ENCODE measurements at regions not wholly inside any gene's neighbourhood (a gene's known extent, or its start where the extent isn't known, plus 50 kb on each side); places are given as distances from the start of the nearest gene placed in this dataset.

- TF ChIP-seq EZH2 (IDR thresholded peaks at IDR 0.05; ENCODE audit: borderline replicate concordance): no peak
- no peak for TF ChIP-seq CTCF (IDR thresholded peaks at IDR 0.05; ENCODE audit: poor library complexity)
- no peak for TF ChIP-seq EZH2phosphoT487 (IDR thresholded peaks at IDR 0.05; ENCODE audit: low read depth, severe bottlenecking, unreplicated experiment)
- Histone ChIP-seq H3K9me2 (replicated peaks; ENCODE audit: insufficient read depth) (no peaks in the 10 kb centered on the region), H3K36me3 (replicated peaks; ENCODE audit: insufficient read depth, low read depth) (no peaks in the 10 kb centered on the region), H3K79me2 (no peaks in the 10 kb centered on the region), H3K4me3 (no peak overlapping the region), H3K27me3 (no peaks in the 10 kb centered on the region), H3K4me2 (no peak overlapping the region), H3K9me3 (ENCODE audit: low read depth) (no peaks in the 10 kb centered on the region), H2AFZ (no peak overlapping the region), H3K27ac (no peak overlapping the region), H4K20me1 (ENCODE audit: insufficient read depth, poor library complexity, severe bottlenecking) (no peaks in the 10 kb centered on the region), H3K4me1 (ENCODE audit: insufficient read depth) (no peaks in the 10 kb centered on the region)
- DNase-seq (ENCODE audit: low spot score): no peak
Measured at GRCh38 chr6:76553256-76553655, 480.8 kb upstream of the IMPG1 start.

- H3K27me3 ChIP-seq: no peaks in the 10 kb centered on the region
- no peak overlapping the region for H2AFZ ChIP-seq
- no peaks in the 10 kb centered on the region for H3K36me3 ChIP-seq (replicated peaks; ENCODE audit: insufficient read depth, low read depth)
- no peaks in the 10 kb centered on the region for H3K4me1 ChIP-seq (ENCODE audit: insufficient read depth)
- H3K79me2 ChIP-seq: no peaks in the 10 kb centered on the region
- no peak overlapping the region for H3K4me2 ChIP-seq
- H4K20me1 ChIP-seq (ENCODE audit: insufficient read depth, poor library complexity, severe bottlenecking): no peaks in the 10 kb centered on the region
- no peak for TF ChIP-seq CTCF (IDR thresholded peaks at IDR 0.05; ENCODE audit: poor library complexity)
- TF ChIP-seq EZH2 (IDR thresholded peaks at IDR 0.05; ENCODE audit: borderline replicate concordance): no peak
- no peak for TF ChIP-seq EZH2phosphoT487 (IDR thresholded peaks at IDR 0.05; ENCODE audit: low read depth, severe bottlenecking, unreplicated experiment)
- H3K9me2 ChIP-seq (replicated peaks; ENCODE audit: insufficient read depth): no peaks in the 10 kb centered on the region
- H3K27ac ChIP-seq: no peak overlapping the region
- no peaks in the 10 kb centered on the region for H3K9me3 ChIP-seq (ENCODE audit: low read depth)
- DNase-seq (ENCODE audit: low spot score): no peak
- WGBS (ENCODE audit: low lambda C conversion rate, missing lambda C conversion rate): 96% methylated on average over 4 of the region's 4 CpGs
- no peak overlapping the region for H3K4me3 ChIP-seq
Measured at GRCh38 chr6:76552268-76552667, 479.8 kb upstream of the IMPG1 start.

- H3K79me2 ChIP-seq: no peaks in the 10 kb centered on the region
- no peaks in the 10 kb centered on the region for H4K20me1 ChIP-seq (ENCODE audit: insufficient read depth, poor library complexity, severe bottlenecking)
- TF ChIP-seq CTCF (IDR thresholded peaks at IDR 0.05; ENCODE audit: poor library complexity): no peak
- no peak for TF ChIP-seq EZH2phosphoT487 (IDR thresholded peaks at IDR 0.05; ENCODE audit: low read depth, severe bottlenecking, unreplicated experiment)
- no peak for TF ChIP-seq EZH2 (IDR thresholded peaks at IDR 0.05; ENCODE audit: borderline replicate concordance)
- no peak for DNase-seq (ENCODE audit: low spot score)
- no peak overlapping the region for H2AFZ ChIP-seq
- no peaks in the 10 kb centered on the region for H3K9me2 ChIP-seq (replicated peaks; ENCODE audit: insufficient read depth)
- no peaks in the 10 kb centered on the region for H3K9me3 ChIP-seq (ENCODE audit: low read depth)
- H3K4me3 ChIP-seq: no peak overlapping the region
- H3K36me3 ChIP-seq (replicated peaks; ENCODE audit: insufficient read depth, low read depth): no peaks in the 10 kb centered on the region
- no peak overlapping the region for H3K27ac ChIP-seq
- H3K4me1 ChIP-seq (ENCODE audit: insufficient read depth): no peaks in the 10 kb centered on the region
- WGBS (ENCODE audit: low lambda C conversion rate, missing lambda C conversion rate): 95% methylated on average over 4 of the region's 4 CpGs
- no peak overlapping the region for H3K4me2 ChIP-seq
- no peaks in the 10 kb centered on the region for H3K27me3 ChIP-seq
Measured at GRCh38 chr6:76533661-76534060, 461.2 kb upstream of the IMPG1 start.

GRCh38 chr6:76532647-76533046 is 460.2 kb upstream of the IMPG1 start:
- no peaks in the 10 kb centered on the region for H3K36me3 ChIP-seq (replicated peaks; ENCODE audit: insufficient read depth, low read depth)
- no peak for TF ChIP-seq CTCF (IDR thresholded peaks at IDR 0.05; ENCODE audit: poor library complexity)
- no peak for TF ChIP-seq EZH2phosphoT487 (IDR thresholded peaks at IDR 0.05; ENCODE audit: low read depth, severe bottlenecking, unreplicated experiment)
- no peak for TF ChIP-seq EZH2 (IDR thresholded peaks at IDR 0.05; ENCODE audit: borderline replicate concordance)
- DNase-seq (ENCODE audit: low spot score): no peak
- no peaks in the 10 kb centered on the region for H4K20me1 ChIP-seq (ENCODE audit: insufficient read depth, poor library complexity, severe bottlenecking)
- H3K9me3 ChIP-seq (ENCODE audit: low read depth): no peaks in the 10 kb centered on the region
- 91% methylated on average over 2 of the region's 2 CpGs for WGBS (ENCODE audit: low lambda C conversion rate, missing lambda C conversion rate)
- H3K27me3 ChIP-seq: no peaks in the 10 kb centered on the region
- H3K27ac ChIP-seq: no peak overlapping the region
- H3K4me3 ChIP-seq: no peak overlapping the region
- no peak overlapping the region for H2AFZ ChIP-seq
- H3K9me2 ChIP-seq (replicated peaks; ENCODE audit: insufficient read depth): no peaks in the 10 kb centered on the region
- H3K4me2 ChIP-seq: no peak overlapping the region
- no peaks in the 10 kb centered on the region for H3K4me1 ChIP-seq (ENCODE audit: insufficient read depth)
- H3K79me2 ChIP-seq: no peaks in the 10 kb centered on the region

Data from hepatocyte (in vitro differentiated cells).